ENCODE measurements at regions not wholly inside any gene's neighbourhood (a gene's known extent, or its start where the extent isn't known, plus 50 kb on each side); places are given as distances from the start of the nearest gene placed in this dataset.
"Not testable (repeated sequence)": the region's sequence is repeated elsewhere in the genome, so short reads cannot be mapped to it uniquely, and the experiment has no call there.

GRCh38 chr10:53521046-53521445 lies 748.5 kb upstream of the MBL2 start:
- TF ChIP-seq, protein P1, sequence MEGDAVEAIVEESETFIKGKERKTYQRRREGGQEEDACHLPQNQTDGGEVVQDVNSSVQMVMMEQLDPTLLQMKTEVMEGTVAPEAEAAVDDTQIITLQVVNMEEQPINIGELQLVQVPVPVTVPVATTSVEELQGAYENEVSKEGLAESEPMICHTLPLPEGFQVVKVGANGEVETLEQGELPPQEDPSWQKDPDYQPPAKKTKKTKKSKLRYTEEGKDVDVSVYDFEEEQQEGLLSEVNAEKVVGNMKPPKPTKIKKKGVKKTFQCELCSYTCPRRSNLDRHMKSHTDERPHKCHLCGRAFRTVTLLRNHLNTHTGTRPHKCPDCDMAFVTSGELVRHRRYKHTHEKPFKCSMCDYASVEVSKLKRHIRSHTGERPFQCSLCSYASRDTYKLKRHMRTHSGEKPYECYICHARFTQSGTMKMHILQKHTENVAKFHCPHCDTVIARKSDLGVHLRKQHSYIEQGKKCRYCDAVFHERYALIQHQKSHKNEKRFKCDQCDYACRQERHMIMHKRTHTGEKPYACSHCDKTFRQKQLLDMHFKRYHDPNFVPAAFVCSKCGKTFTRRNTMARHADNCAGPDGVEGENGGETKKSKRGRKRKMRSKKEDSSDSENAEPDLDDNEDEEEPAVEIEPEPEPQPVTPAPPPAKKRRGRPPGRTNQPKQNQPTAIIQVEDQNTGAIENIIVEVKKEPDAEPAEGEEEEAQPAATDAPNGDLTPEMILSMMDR (IDR thresholded peaks at IDR 0.05) = no peak
- Mint-ChIP-seq H3K27ac (ENCODE audit: unreplicated experiment) (no peak overlapping the region), H3K4me1 (ENCODE audit: unreplicated experiment) (no peaks in the 10 kb centered on the region), H3K27me3 (ENCODE audit: unreplicated experiment) (no peaks in the 10 kb centered on the region), H3K4me3 (ENCODE audit: unreplicated experiment) (no peak overlapping the region), H3K36me3 (ENCODE audit: unreplicated experiment) (peaks cover 2% of the 10 kb centered on the region), H3K9me3 (ENCODE audit: unreplicated experiment) (peaks cover 10% of the 10 kb centered on the region)
- no peak for DNase-seq (ENCODE audit: extremely low spot score, unreplicated experiment)

DNA sequence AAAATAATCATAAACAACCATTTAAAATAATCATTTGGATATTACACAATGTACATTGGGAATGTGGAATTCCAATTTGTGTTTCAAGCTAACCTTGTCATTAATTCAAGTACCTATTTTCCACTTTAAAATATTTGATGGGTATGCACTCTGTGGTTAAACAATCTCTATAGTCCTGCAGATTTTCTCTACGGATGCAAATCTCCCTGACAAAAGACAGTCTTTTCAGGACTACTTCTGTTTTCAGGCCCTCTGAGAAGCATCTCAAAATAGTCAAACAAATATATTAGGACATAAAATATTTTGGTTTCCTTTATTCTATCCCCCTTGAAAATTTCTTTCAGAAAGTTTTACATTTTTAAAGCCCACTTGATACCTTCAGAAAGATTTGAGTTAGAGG lies 735.6 kb upstream of the MBL2 start:
- Mint-ChIP-seq H3K4me1 (ENCODE audit: unreplicated experiment) (no peaks in the 10 kb centered on the region), H3K36me3 (ENCODE audit: unreplicated experiment) (no peaks in the 10 kb centered on the region)

DNA sequence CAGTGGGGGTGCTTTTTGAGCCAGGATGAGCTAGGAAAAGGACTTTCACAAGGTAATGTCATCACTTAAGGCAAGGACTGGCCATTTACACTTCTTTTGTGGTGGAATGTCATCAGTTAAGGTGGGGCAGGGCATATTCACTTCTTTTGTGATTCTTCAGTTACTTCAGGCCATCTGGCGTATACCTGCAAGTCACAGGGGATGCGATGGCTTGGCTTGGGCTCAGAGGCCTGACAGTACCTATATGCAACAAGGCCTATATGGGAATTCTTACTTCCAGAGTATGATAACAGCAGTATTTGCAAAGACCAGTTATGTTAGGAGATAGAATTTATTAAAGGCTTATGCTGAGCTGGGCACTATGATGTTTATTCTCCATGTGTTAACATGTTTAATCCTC lies 731.9 kb upstream of the MBL2 start:
- not testable (repeated sequence) for H3K4me1 Mint-ChIP-seq (ENCODE audit: unreplicated experiment); H3K27ac Mint-ChIP-seq (ENCODE audit: unreplicated experiment); H3K4me3 Mint-ChIP-seq (ENCODE audit: unreplicated experiment); DNase-seq (ENCODE audit: extremely low spot score, unreplicated experiment); H3K36me3 Mint-ChIP-seq (ENCODE audit: unreplicated experiment); H3K27me3 Mint-ChIP-seq (ENCODE audit: unreplicated experiment)
- peaks cover 12% of the 10 kb centered on the region for H3K9me3 Mint-ChIP-seq (ENCODE audit: unreplicated experiment)

More for the DNA sequence above, 735.6 kb upstream of the MBL2 start:
- H3K27ac Mint-ChIP-seq (ENCODE audit: unreplicated experiment) = no peak overlapping the region
- no peak for DNase-seq (ENCODE audit: extremely low spot score, unreplicated experiment)
- TF ChIP-seq, protein P1 (IDR thresholded peaks at IDR 0.05) = no peak
- peaks cover 5% of the 10 kb centered on the region for H3K9me3 Mint-ChIP-seq (ENCODE audit: unreplicated experiment)
- no peak overlapping the region for H3K4me3 Mint-ChIP-seq (ENCODE audit: unreplicated experiment)
- peaks cover 9% of the 10 kb centered on the region for H3K27me3 Mint-ChIP-seq (ENCODE audit: unreplicated experiment)

GRCh38 chr10:53491774-53492173 lies 719.2 kb upstream of the MBL2 start:
- Mint-ChIP-seq H3K4me1 (ENCODE audit: unreplicated experiment) (no peaks in the 10 kb centered on the region), H3K27me3 (ENCODE audit: unreplicated experiment) (no peaks in the 10 kb centered on the region), H3K36me3 (ENCODE audit: unreplicated experiment) (no peaks in the 10 kb centered on the region), H3K9me3 (ENCODE audit: unreplicated experiment) (no peaks in the 10 kb centered on the region), H3K4me3 (ENCODE audit: unreplicated experiment) (no peak overlapping the region), H3K27ac (ENCODE audit: unreplicated experiment) (no peak overlapping the region)
- TF ChIP-seq, protein P1 (IDR thresholded peaks at IDR 0.05) = no peak
- no peak for DNase-seq (ENCODE audit: extremely low spot score, unreplicated experiment)

GRCh38 chr10:53490553-53490952 lies 718.0 kb upstream of the MBL2 start:
- Mint-ChIP-seq H3K4me3 (ENCODE audit: unreplicated experiment) (no peak overlapping the region), H3K27me3 (ENCODE audit: unreplicated experiment) (no peaks in the 10 kb centered on the region), H3K36me3 (ENCODE audit: unreplicated experiment) (no peaks in the 10 kb centered on the region), H3K9me3 (ENCODE audit: unreplicated experiment) (peaks cover 9% of the 10 kb centered on the region), H3K4me1 (ENCODE audit: unreplicated experiment) (no peaks in the 10 kb centered on the region), H3K27ac (ENCODE audit: unreplicated experiment) (no peak overlapping the region)
- DNase-seq (ENCODE audit: extremely low spot score, unreplicated experiment) = no peak
- TF ChIP-seq, protein P1 (IDR thresholded peaks at IDR 0.05) = no peak
